Stomach smooth muscle (tissue), 2 donors: ENCODE measurements at regions not wholly inside any gene's neighbourhood (a gene's known extent, or its start where the extent isn't known, plus 50 kb on each side); places are given as distances from the start of the nearest gene placed in this dataset.
"Not testable (repeated sequence)": the region's sequence is repeated elsewhere in the genome, so short reads cannot be mapped to it uniquely, and the experiment has no call there.

Experiments used
- H3K27ac ChIP-seq: one replicate; pipeline ENCODE4 v1.7.0; 2013; ENCODE audit warnings: mild to moderate bottlenecking, low read length, inconsistent platforms
- H3K27me3 ChIP-seq, 2 donors: one replicate each; pipeline ENCODE4 v1.7.0; 2013; ENCODE audit warnings: low read length in 2 of 2; ENCODE audit not compliant: insufficient read depth in 2 of 2, control insufficient read depth in 1 of 2
- H3K36me3 ChIP-seq, 2 donors: one replicate each; pipeline ENCODE4 v1.7.0; 2013; ENCODE audit warnings: low read length in 2 of 2; ENCODE audit not compliant: control insufficient read depth in 2 of 2, insufficient read depth in 2 of 2
- H3K4me1 ChIP-seq: one replicate; pipeline ENCODE4 v1.7.0; 2013; ENCODE audit warnings: low read length; ENCODE audit not compliant: control insufficient read depth, insufficient read depth
- H3K4me3 ChIP-seq, 2 donors: one replicate each; pipeline ENCODE4 v1.7.0; 2013; ENCODE audit warnings: low read length in 2 of 2
- H3K9ac ChIP-seq, 2 donors: one replicate each; pipeline ENCODE4 v1.7.0; 2013; ENCODE audit warnings: low read length in 2 of 2, mild to moderate bottlenecking in 1 of 2
- H3K9me3 ChIP-seq, 2 donors: one replicate each; pipeline ENCODE4 v1.7.0; 2013; ENCODE audit warnings: low read length in 2 of 2; ENCODE audit not compliant: control insufficient read depth in 2 of 2
- donor health status: healthy.
- donor health status: Pancreatic carcinoma.

DNA sequence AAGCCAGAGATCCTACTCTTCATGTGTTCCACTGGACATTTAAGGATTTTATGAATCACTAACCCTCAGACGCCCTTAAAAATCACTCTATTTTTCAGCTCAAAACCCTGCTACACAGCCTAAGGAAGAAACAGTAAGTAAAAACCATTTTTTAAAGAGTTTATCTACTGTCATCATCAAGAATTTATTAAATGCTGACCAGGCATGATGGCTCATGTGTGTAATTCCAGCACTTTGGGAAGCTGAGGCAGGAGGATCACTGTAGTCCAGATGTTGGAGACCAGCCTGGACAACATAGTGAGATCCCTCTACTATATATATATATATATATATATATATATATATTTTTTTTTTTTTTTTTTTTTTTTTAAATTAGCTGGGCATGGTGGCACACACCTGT is 124.2 kb upstream of the ID4 start:
- H3K27me3 ChIP-seq, result no peaks in the 10 kb centered on the region
- H3K4me3 ChIP-seq, result no peak overlapping the region
- no peaks in the 10 kb centered on the region for H3K4me1 ChIP-seq
- no peaks in the 10 kb centered on the region for H3K9me3 ChIP-seq
- H3K9ac ChIP-seq, result no peak overlapping the region
- H3K36me3 ChIP-seq, result no peaks in the 10 kb centered on the region
- H3K27ac ChIP-seq, result no peak overlapping the region

DNA sequence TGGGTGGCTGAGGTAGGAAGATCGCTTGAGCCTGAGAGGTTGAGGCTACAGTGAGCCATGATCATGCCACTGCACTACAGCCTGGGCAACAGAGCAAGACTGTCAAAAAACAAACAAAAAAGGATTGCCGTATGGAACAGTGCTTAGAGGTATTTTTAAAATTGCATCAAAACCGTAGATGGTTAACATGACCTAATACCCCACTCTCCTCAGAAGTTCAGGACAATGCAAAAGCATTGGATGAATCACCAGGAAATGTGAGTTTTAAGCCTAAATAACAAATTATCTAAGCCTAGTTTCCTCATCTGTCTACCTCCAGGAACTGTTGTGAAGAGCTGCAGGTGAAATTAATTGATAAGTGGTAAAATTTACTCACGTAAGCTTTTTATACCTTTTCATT is 123.8 kb upstream of the ID4 start:
- H3K36me3 ChIP-seq, result no peaks in the 10 kb centered on the region
- H3K9ac ChIP-seq, result no peak overlapping the region
- no peaks in the 10 kb centered on the region for H3K9me3 ChIP-seq
- H3K4me3 ChIP-seq, result no peak overlapping the region
- H3K4me1 ChIP-seq, result no peaks in the 10 kb centered on the region
- H3K27ac ChIP-seq, result no peak overlapping the region
- no peaks in the 10 kb centered on the region for H3K27me3 ChIP-seq

DNA sequence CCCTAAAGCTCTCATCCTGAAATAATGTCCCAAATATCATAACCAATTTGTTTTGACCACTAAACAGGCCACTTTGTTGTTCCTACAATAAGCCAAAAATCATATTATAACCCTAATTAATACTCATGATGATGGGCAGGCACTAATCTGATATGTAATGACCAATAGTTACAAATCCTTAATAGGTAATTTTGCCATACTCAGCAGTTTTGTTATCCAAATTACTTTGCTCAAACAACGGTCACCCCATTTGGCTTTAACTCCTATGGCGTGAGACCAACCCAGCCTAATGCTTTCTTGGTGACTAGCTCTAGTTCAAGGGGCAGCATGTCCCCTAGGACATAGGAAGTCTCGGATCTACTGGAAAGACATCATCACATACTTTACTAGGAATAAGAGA is 123.2 kb upstream of the ID4 start:
- Histone ChIP-seq H3K27ac (no peak overlapping the region), H3K36me3 (no peaks in the 10 kb centered on the region), H3K4me1 (no peaks in the 10 kb centered on the region), H3K9me3 (no peaks in the 10 kb centered on the region), H3K27me3 (no peaks in the 10 kb centered on the region), H3K9ac (no peak overlapping the region), H3K4me3 (no peak overlapping the region)

DNA sequence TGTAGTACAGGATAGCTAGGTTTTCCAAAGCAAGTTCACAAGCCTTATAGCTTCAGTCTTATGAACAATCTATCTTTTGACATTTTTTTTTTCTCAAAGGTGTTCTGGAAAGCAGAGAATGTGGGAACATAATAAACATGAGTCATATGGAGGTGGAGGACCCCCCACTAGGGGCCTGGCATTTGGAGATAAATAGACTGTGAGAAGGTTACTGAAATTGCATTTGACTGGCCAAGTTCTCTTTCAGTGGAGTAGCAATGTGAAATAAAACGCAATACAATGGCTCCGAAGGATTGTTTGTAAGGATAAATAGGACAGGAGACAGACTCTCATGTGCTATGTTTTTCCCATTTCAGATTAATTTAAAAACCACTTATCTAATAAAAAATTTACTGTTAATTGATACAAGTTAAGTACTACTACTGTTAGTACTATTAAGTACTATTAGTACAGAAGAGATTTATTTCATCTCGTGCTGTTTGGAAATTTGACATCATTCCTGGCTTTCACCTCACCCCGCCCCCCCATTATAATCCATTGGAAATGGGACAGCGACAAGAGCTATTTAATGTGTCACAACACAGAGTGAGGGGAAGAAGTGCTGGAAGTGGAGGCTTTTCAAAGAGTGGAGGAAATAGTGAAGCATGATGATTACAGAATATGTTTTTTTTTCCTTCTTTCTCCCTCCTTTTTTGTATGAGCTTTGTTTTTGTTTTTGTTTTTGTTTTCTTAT is 122.6 kb upstream of the ID4 start:
- no peak overlapping the region for H3K9ac ChIP-seq
- no peak overlapping the region for H3K4me3 ChIP-seq
- H3K36me3 ChIP-seq, result no peaks in the 10 kb centered on the region
- peaks cover 2% of the 10 kb centered on the region for H3K4me1 ChIP-seq
- no peaks in the 10 kb centered on the region for H3K27me3 ChIP-seq
- no peaks in the 10 kb centered on the region for H3K9me3 ChIP-seq
- no peak overlapping the region for H3K27ac ChIP-seq

DNA sequence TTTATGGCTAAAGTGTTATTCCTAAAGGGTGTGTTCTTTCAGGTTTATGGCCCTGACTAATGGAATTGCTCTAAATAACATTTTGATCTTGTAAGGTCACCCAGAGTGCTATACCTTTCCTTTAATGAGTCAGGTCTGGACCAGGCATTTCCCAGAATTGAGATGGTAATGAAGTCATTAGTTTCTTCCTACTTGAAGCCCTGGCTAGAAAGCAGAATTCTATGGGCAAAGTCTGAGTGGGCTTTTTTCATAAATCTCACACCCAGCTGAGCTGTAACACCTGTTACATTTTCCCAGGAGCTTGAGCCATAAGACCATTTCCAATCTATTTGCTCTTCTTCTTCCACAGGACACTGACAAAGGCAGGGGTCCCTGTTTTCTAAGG is 122.0 kb upstream of the ID4 start:
- no peaks in the 10 kb centered on the region for H3K36me3 ChIP-seq
- no peaks in the 10 kb centered on the region for H3K9me3 ChIP-seq
- no peaks in the 10 kb centered on the region for H3K27me3 ChIP-seq
- H3K4me1 ChIP-seq, result peaks cover 8% of the 10 kb centered on the region
- no peak overlapping the region for H3K9ac ChIP-seq
- no peak overlapping the region for H3K27ac ChIP-seq
- H3K4me3 ChIP-seq, result no peak overlapping the region

DNA sequence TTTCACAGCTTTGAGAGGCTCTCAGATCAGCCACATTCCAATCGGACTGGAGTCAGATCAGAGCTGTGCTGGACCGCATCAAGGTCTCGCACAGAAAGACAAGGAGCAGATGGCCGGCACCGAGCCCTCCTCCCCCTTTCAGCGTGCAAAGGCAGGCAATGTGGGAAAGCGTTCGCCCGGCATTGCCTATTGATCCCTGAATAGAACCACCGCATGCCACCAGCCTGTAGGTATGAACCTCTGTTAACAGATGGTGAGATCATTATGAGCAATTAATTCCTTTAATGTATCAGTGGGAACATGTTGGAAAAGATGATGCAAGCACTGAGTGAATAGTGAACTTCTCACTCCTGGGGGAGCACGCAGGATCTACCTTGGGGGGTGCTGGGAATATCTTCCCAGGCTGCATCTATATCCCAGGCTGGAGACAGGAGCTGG is 117.5 kb upstream of the ID4 start:
- H3K36me3 ChIP-seq, result no peaks in the 10 kb centered on the region
- no peaks in the 10 kb centered on the region for H3K9me3 ChIP-seq
- no peaks in the 10 kb centered on the region for H3K27me3 ChIP-seq
- peak overlapping the region; percentile 27 to 56 for H3K4me3 ChIP-seq
- no peak overlapping the region for H3K27ac ChIP-seq
- H3K9ac ChIP-seq, result no peak overlapping the region
- peaks cover 8% of the 10 kb centered on the region for H3K4me1 ChIP-seq

DNA sequence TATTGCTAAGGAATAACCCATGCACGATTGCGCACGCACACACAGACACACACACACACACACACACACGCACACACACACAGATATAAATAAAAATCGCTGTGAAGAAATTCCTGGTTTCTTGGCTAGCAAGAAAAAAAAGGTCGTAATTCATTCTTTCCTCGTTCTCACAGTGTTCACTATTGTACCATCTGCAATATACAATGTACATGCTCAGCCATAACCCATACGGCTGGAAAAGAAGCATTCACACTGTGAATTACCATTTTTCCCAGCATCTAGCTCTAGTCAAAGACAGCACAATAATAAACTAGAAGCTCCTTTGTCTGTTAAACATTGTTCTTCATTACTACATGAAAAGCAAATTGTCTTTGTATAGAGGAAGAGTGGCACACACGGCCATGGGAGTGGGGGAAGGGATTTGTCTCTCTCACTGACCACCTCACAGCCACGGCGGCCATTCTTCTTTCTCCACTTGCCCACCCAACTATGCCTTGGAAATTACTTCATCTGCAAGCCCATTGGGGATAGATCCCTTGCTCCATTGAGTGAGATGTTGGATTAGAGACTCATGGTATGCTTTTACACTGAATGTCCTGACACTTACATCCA is 115.3 kb upstream of the ID4 start:
- Histone ChIP-seq H3K27me3 (no peaks in the 10 kb centered on the region), H3K27ac (no peak overlapping the region), H3K36me3 (no peaks in the 10 kb centered on the region), H3K4me3 (no peak overlapping the region), H3K4me1 (peaks cover 8% of the 10 kb centered on the region), H3K9ac (no peak overlapping the region), H3K9me3 (no peaks in the 10 kb centered on the region)

DNA sequence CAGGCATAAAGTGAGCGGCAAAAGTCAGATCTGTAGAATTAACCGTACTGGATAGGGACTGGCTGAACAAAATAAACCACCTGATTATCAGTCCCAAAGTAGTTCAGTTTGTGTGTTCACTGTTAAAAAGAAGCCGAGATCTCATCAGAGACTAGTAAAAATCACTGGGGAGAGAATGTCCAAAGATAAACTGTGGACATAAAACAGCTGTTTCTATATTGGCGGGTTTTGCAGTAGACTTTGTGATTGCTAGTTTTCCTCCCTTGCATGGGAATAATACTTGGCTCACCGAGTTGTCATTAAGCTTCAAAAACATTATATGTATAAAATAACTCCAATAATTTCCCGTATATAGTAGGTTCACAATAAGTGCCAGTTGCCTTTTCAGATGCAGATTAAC is 114.2 kb upstream of the ID4 start:
- H3K4me3 ChIP-seq, result no peak overlapping the region
- H3K27me3 ChIP-seq, result no peaks in the 10 kb centered on the region
- H3K27ac ChIP-seq, result no peak overlapping the region
- no peaks in the 10 kb centered on the region for H3K9me3 ChIP-seq
- no peaks in the 10 kb centered on the region for H3K36me3 ChIP-seq
- H3K4me1 ChIP-seq, result peaks cover 8% of the 10 kb centered on the region
- no peak overlapping the region for H3K9ac ChIP-seq

DNA sequence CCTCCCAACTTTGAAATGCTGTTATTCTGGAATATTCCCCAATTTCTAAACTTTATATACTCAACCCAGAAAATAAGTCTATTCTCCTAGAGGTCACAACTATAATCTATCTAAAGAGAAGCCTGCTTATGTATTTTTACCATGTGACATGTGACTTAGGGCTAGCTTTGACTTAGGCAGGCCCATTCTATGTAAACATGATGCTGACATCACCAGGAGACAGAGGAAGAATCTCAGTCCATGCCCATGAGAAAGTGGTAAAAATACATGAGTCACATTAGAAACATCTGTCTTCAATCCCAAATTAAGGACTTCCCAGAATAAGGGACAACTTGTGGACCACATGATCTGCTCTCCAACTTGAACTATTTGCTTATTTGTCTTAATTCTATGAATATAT is 113.6 kb upstream of the ID4 start:
- H3K27me3 ChIP-seq, result no peaks in the 10 kb centered on the region
- peaks cover 8% of the 10 kb centered on the region for H3K4me1 ChIP-seq
- H3K36me3 ChIP-seq, result no peaks in the 10 kb centered on the region

DNA sequence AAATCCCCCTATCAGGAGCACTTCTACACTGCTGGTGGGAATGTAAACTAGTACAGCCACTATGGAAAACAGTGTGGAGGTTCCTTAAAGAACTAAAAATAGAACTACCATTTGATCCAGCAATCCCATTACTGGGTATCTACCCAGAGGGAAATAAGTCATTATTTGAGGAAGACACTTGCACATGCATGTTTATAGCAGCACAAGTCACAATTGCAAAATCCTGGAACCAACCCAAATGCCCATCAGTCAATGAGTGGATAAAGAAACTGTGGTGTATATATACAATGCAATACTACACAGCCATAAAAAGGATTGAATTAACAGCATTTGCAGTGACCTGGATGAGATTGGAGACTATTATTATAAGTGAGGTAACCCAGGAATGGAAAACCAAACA is 111.7 kb upstream of the ID4 start:
- not testable (repeated sequence) for H3K9ac ChIP-seq, H3K27ac ChIP-seq, H3K9me3 ChIP-seq, H3K4me1 ChIP-seq, H3K36me3 ChIP-seq, H3K27me3 ChIP-seq, H3K4me3 ChIP-seq

More for the DNA sequence above, 113.6 kb upstream of the ID4 start:
- Histone ChIP-seq H3K4me3 (no peak overlapping the region), H3K9ac (no peak overlapping the region), H3K27ac (no peak overlapping the region), H3K9me3 (no peaks in the 10 kb centered on the region)

DNA sequence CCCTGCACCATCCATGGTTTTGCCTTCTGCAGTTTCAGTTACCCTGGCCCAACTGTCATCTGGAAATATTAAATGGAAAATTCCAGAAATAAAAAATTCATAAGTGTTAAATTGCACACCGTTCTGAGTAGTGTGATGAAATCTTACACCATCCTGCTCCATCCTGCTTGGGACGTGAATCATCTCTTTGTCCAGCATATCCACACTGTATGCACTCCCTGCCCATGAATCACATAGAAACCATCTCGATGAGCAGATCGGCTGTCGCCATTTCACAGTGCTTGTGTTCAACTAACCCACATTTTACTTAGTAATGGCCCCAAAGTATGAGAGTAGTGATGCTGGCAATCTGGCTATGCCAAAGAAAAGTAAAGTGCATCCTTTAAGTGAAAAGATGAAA is 105.9 kb upstream of the ID4 start:
- H3K36me3 ChIP-seq, result no peaks in the 10 kb centered on the region
- no peak overlapping the region for H3K9ac ChIP-seq
- H3K27ac ChIP-seq, result no peak overlapping the region
- H3K4me1 ChIP-seq, result no peaks in the 10 kb centered on the region
- H3K9me3 ChIP-seq, result no peaks in the 10 kb centered on the region
- H3K27me3 ChIP-seq, result no peaks in the 10 kb centered on the region
- no peak overlapping the region for H3K4me3 ChIP-seq
